ENCODE measurements at regions not wholly inside any gene's neighbourhood (a gene's known extent, or its start where the extent isn't known, plus 50 kb on each side); places are given as distances from the start of the nearest gene placed in this dataset.

GRCh38 chr6:19478992-19479391 lies 358.2 kb upstream of the ID4 start:
- H3K4me2 ChIP-seq (ENCODE audit: insufficient read depth, low read length) = no peak overlapping the region

GRCh38 chr6:19479551-19479950 lies 357.6 kb upstream of the ID4 start:
- Histone ChIP-seq H3K79me2 (ENCODE audit: insufficient read depth, low read length) (no peaks in the 10 kb centered on the region), H3K4me2 (ENCODE audit: insufficient read depth, low read length) (no peak overlapping the region), H2AFZ (ENCODE audit: low read depth, low read length) (no peak overlapping the region), H4K20me1 (ENCODE audit: insufficient read depth, low read length) (no peaks in the 10 kb centered on the region), H3K9ac (ENCODE audit: low read depth, low read length) (no peak overlapping the region), H3K4me1 (ENCODE audit: insufficient read depth, low read length) (no peaks in the 10 kb centered on the region), H3K4me3 (ENCODE audit: low read depth in 1 of 2, low read length in 2 of 2) (no peak overlapping the region), H3K27me3 (ENCODE audit: insufficient read depth, low read length, poor library complexity) (no peaks in the 10 kb centered on the region), H3K9me3 (ENCODE audit: insufficient read depth, low read length, severe bottlenecking) (no peaks in the 10 kb centered on the region), H3K27ac (ENCODE audit: low read length) (no peak overlapping the region), H3K36me3 (ENCODE audit: insufficient read depth, low read length) (no peaks in the 10 kb centered on the region)
- ATAC-seq (ENCODE audit: insufficient read depth, low read depth) = no peak
- no peak for TF ChIP-seq CTCF (IDR thresholded peaks at IDR 0.05; ENCODE audit: borderline replicate concordance, extremely low read depth, low read length, poor library complexity, severe bottlenecking)
- TF ChIP-seq EZH2 (IDR thresholded peaks at IDR 0.05; ENCODE audit: borderline replicate concordance, low read depth, low read length, severe bottlenecking) = no peak
- no peak for DNase-seq

More at GRCh38 chr6:19478992-19479391, 358.2 kb upstream of the ID4 start:
- H3K36me3 ChIP-seq (ENCODE audit: insufficient read depth, low read length) = no peaks in the 10 kb centered on the region
- H3K9ac ChIP-seq (ENCODE audit: low read depth, low read length) = no peak overlapping the region
- no peaks in the 10 kb centered on the region for H3K9me3 ChIP-seq (ENCODE audit: insufficient read depth, low read length, severe bottlenecking)
- H3K79me2 ChIP-seq (ENCODE audit: insufficient read depth, low read length) = no peaks in the 10 kb centered on the region
- no peak overlapping the region for H3K4me3 ChIP-seq (ENCODE audit: low read depth in 1 of 2, low read length in 2 of 2)
- no peak for TF ChIP-seq CTCF (IDR thresholded peaks at IDR 0.05; ENCODE audit: borderline replicate concordance, extremely low read depth, low read length, poor library complexity, severe bottlenecking)
- no peak for TF ChIP-seq EZH2 (IDR thresholded peaks at IDR 0.05; ENCODE audit: borderline replicate concordance, low read depth, low read length, severe bottlenecking)
- no peak overlapping the region for H3K27ac ChIP-seq (ENCODE audit: low read length)
- H3K27me3 ChIP-seq (ENCODE audit: insufficient read depth, low read length, poor library complexity) = no peaks in the 10 kb centered on the region
- no peak for DNase-seq
- no peaks in the 10 kb centered on the region for H4K20me1 ChIP-seq (ENCODE audit: insufficient read depth, low read length)
- H3K4me1 ChIP-seq (ENCODE audit: insufficient read depth, low read length) = no peaks in the 10 kb centered on the region
- no peak for ATAC-seq (ENCODE audit: insufficient read depth, low read depth)
- H2AFZ ChIP-seq (ENCODE audit: low read depth, low read length) = no peak overlapping the region

GRCh38 chr6:19492636-19493405 lies 344.3 kb upstream of the ID4 start:
- Histone ChIP-seq H3K9me3 (ENCODE audit: insufficient read depth, low read length, severe bottlenecking) (no peaks in the 10 kb centered on the region), H3K27me3 (ENCODE audit: insufficient read depth, low read length, poor library complexity) (no peaks in the 10 kb centered on the region), H2AFZ (ENCODE audit: low read depth, low read length) (no peak overlapping the region), H3K27ac (ENCODE audit: low read length) (no peak overlapping the region), H3K9ac (ENCODE audit: low read depth, low read length) (no peak overlapping the region), H3K4me2 (ENCODE audit: insufficient read depth, low read length) (no peak overlapping the region), H3K36me3 (ENCODE audit: insufficient read depth, low read length) (no peaks in the 10 kb centered on the region), H3K4me1 (ENCODE audit: insufficient read depth, low read length) (no peaks in the 10 kb centered on the region), H3K79me2 (ENCODE audit: insufficient read depth, low read length) (no peaks in the 10 kb centered on the region), H4K20me1 (ENCODE audit: insufficient read depth, low read length) (no peaks in the 10 kb centered on the region), H3K4me3 (ENCODE audit: low read depth in 1 of 2, low read length in 2 of 2) (no peak overlapping the region)
- TF ChIP-seq CTCF (IDR thresholded peaks at IDR 0.05; ENCODE audit: borderline replicate concordance, extremely low read depth, low read length, poor library complexity, severe bottlenecking) = no peak
- TF ChIP-seq EZH2 (IDR thresholded peaks at IDR 0.05; ENCODE audit: borderline replicate concordance, low read depth, low read length, severe bottlenecking) = no peak
- DNase-seq (no peak), ATAC-seq (ENCODE audit: insufficient read depth, low read depth) (no peak)
